K562 (cell line): ENCODE measurements at regions not wholly inside any gene's neighbourhood (a gene's known extent, or its start where the extent isn't known, plus 50 kb on each side); places are given as distances from the start of the nearest gene placed in this dataset.

Experiments
- ATAC-seq: fragments of 200-7000 bp; cut with Tn5 transposase; 3 replicates; pipeline ENCODE4 v1.9.1; 2020; ENCODE audit warnings: moderate library complexity
- BruUV-seq: library from RNA; stranded (reverse); fragments of 400-500 nt; replicated peaks from 2 replicates; lab custom pipeline; 2021; lab: Mats Ljungman, UMichigan
- CTCF ChIA-PET: fragments of 300-600 bp; formaldehyde crosslinking; extraction: SDS; loops from one replicate; lab custom pipeline; 2021; ENCODE audit warnings: low intra/inter-chr PET ratio; lab: Yijun Ruan, JAX
- POLR2A ChIA-PET: fragments of 300-600, 350-650 bp; sonication (Branson Sonifier 250); formaldehyde crosslinking; extraction: SDS; loops from one replicate; lab custom pipeline; 2021; ENCODE audit warnings: antibody characterized with exemption, inconsistent platforms; lab: Yijun Ruan, JAX
- DNase-seq, 4 experiments: peaks; one replicate each; pipeline versions ENCODE4 v3.0.0 to v3.0.0-alpha.2; 2011 to 2018; ENCODE audit warnings: low spot score in 3 of 4, mixed read lengths in 3 of 4; ENCODE audit errors: extremely low read depth in 1 of 4
- FAIRE-seq: peaks from 2 replicates; lab custom pipeline; 2011; peaks lifted over from hg19 to GRCh38; lab: Jason Lieb, UNC
- H2AFZ ChIP-seq: 2 replicates; pipeline ENCODE4 v1.6.0; 2011; ENCODE audit warnings: low read depth, low read length, control low read depth, inconsistent platforms
- H3K27ac ChIP-seq: fragments of 200-600 bp; 3 replicates; pipeline ENCODE4 v1.8.0; 2011; ENCODE audit warnings: low read depth, mild to moderate bottlenecking, control low read depth, inconsistent platforms, low read length, moderate library complexity, mixed read lengths; ENCODE audit errors: extremely low read depth
- H3K27me3 ChIP-seq, 2 experiments: fragments of 300-600 bp in 1 of 2; 2 replicates in 1 of 2; 3 replicates in 1 of 2; pipeline versions ENCODE4 v1.6.0 to v1.8.0; 2011; ENCODE audit warnings: inconsistent platforms in 2 of 2, low read length in 2 of 2, mild to moderate bottlenecking in 1 of 2, mixed read lengths in 1 of 2, moderate library complexity in 1 of 2; ENCODE audit not compliant: control insufficient read depth in 2 of 2, insufficient read depth in 2 of 2
- H3K36me3 ChIP-seq: fragments of 300-600 bp; 3 replicates; pipeline ENCODE4 v1.8.0; 2011; ENCODE audit warnings: mild to moderate bottlenecking, low read length, inconsistent platforms; ENCODE audit not compliant: control insufficient read depth, insufficient read depth
- H3K4me1 ChIP-seq, 2 experiments: fragments of 200-600 bp in 1 of 2; replicated peaks in 1 of 2; 2 replicates in 1 of 2; 3 replicates in 1 of 2; pipeline versions ENCODE4 v1.5.1 to v1.8.0; 2011; ENCODE audit warnings: inconsistent platforms in 2 of 2, low read length in 2 of 2, mild to moderate bottlenecking in 1 of 2, mixed read lengths in 1 of 2, moderate library complexity in 1 of 2; ENCODE audit not compliant: control insufficient read depth in 2 of 2, insufficient read depth in 2 of 2
- H3K4me2 ChIP-seq: 2 replicates; pipeline ENCODE4 v1.6.1; 2011; ENCODE audit warnings: low read length, control low read depth, inconsistent platforms, mixed read lengths; ENCODE audit not compliant: insufficient read depth
- H3K4me3 ChIP-seq: fragments of 200-600 bp; sonication (generic), shearing (Covaris generic); 2 replicates; pipeline ENCODE4 v1.5.1; 2016; ENCODE audit warnings: control low read depth, inconsistent platforms
- H3K79me2 ChIP-seq: fragments of 200-600 bp; 3 replicates; pipeline ENCODE4 v1.8.0; 2011; ENCODE audit warnings: low read length, inconsistent platforms; ENCODE audit not compliant: control insufficient read depth, insufficient read depth
- H3K9ac ChIP-seq, 2 experiments: 2 replicates each; pipeline versions ENCODE4 v1.6.0 to v1.6.1; 2011; ENCODE audit warnings: low read depth in 2 of 2, low read length in 2 of 2, control low read depth in 1 of 2, inconsistent platforms in 1 of 2, mild to moderate bottlenecking in 1 of 2, mixed read lengths in 1 of 2; ENCODE audit not compliant: insufficient read depth in 1 of 2
- H3K9me1 ChIP-seq: one replicate; pipeline ENCODE4 v1.6.0; 2011; ENCODE audit warnings: inconsistent platforms, mild to moderate bottlenecking, low read length, moderate library complexity; ENCODE audit not compliant: control insufficient read depth, insufficient read depth
- H3K9me3 ChIP-seq: replicated peaks from 2 replicates; pipeline ENCODE4 v1.5.1; 2011; ENCODE audit warnings: low read depth, low read length, inconsistent platforms; ENCODE audit not compliant: control insufficient read depth, insufficient read depth
- H4K20me1 ChIP-seq: replicated peaks from 2 replicates; pipeline ENCODE4 v1.6.1; 2011; ENCODE audit warnings: low read length, inconsistent platforms, mixed read lengths; ENCODE audit not compliant: control insufficient read depth, insufficient read depth
- FOXJ2 ChIP-seq: fragments of 200-800 bp; sonication (Bioruptor generic); IDR thresholded peaks from 2 replicates; pipeline ENCODE4 v1.6.1; 2016; ENCODE audit warnings: missing genetic modification characterization, missing compliant biosample characterization
- FOXM1 ChIP-seq, 2 experiments: fragments of 450-650 bp in 1 of 2; sonication (generic) in 1 of 2; formaldehyde crosslinking in 1 of 2; IDR thresholded peaks; 2 replicates each; pipeline versions ENCODE4 v1.6.1 to v1.9.0; 2017 to 2022; ENCODE audit warnings: low read depth in 2 of 2, mild to moderate bottlenecking in 2 of 2, missing genetic modification reagents in 1 of 2, moderate library complexity in 1 of 2
- LEF1 ChIP-seq: fragments of 450-650 bp; IDR thresholded peaks from 2 replicates; pipeline ENCODE4 v1.6.1; 2016; ENCODE audit warnings: mild to moderate bottlenecking
- PHF8 ChIP-seq: fragments of 200-600 bp; sonication (generic); IDR thresholded peaks from 2 replicates; pipeline ENCODE4 v1.6.1; 2012; ENCODE audit warnings: mixed run types, mild to moderate bottlenecking, inconsistent platforms, low read length, moderate library complexity, borderline replicate concordance
- PTRF ChIP-seq: fragments of 450-650 bp; IDR thresholded peaks from 2 replicates; pipeline ENCODE4 v1.6.1; 2016; ENCODE audit warnings: mild to moderate bottlenecking, missing genetic modification characterization, missing compliant biosample characterization
- SAFB2 ChIP-seq: fragments of 200-400 bp; formaldehyde crosslinking; IDR thresholded peaks from 2 replicates; pipeline ENCODE4 v1.6.1; 2018; ENCODE audit warnings: borderline replicate concordance, low read length, low read depth, moderate library complexity; ENCODE audit not compliant: severe bottlenecking
- SMARCA5 ChIP-seq: fragments of 450-650 bp; IDR thresholded peaks from 2 replicates; pipeline ENCODE4 v1.6.1; 2016
- STAT5B ChIP-seq: fragments of 250-450 bp; sonication (Bioruptor Pico); IDR thresholded peaks from 2 replicates; pipeline ENCODE4 v1.8.0; 2021; ENCODE audit warnings: mild to moderate bottlenecking, inconsistent platforms
- TEAD4 ChIP-seq, 2 experiments: sonication (generic) in 1 of 2; formaldehyde crosslinking in 1 of 2; IDR thresholded peaks; 2 replicates each; pipeline versions ENCODE4 v1.6.1 to v1.8.0; 2012 to 2022; ENCODE audit warnings: borderline replicate concordance in 1 of 2, inconsistent platforms in 1 of 2, low read length in 1 of 2, mild to moderate bottlenecking in 1 of 2, missing genetic modification reagents in 1 of 2
- TRIM24 ChIP-seq, 2 experiments: fragments of 450-650 bp; IDR thresholded peaks; 2 replicates each; pipeline ENCODE4 v1.6.1; 2016
- ZEB2 ChIP-seq: fragments of 450-650 bp; IDR thresholded peaks from 2 replicates; pipeline ENCODE4 v1.6.1; 2016
- ZKSCAN8 ChIP-seq: fragments of 200-800 bp; sonication (Bioruptor generic); IDR thresholded peaks from 2 replicates; pipeline ENCODE4 v1.6.1; 2016; ENCODE audit warnings: missing genetic modification characterization, missing compliant biosample characterization
- ZNF184 ChIP-seq: sonication (generic); formaldehyde crosslinking; IDR thresholded peaks from 2 replicates; pipeline ENCODE4 v1.5.0; 2020; ENCODE audit warnings: missing genetic modification reagents
- ZNF217 ChIP-seq: sonication (generic); formaldehyde crosslinking; IDR thresholded peaks from 2 replicates; pipeline ENCODE4 v1.8.0; 2022; ENCODE audit warnings: mild to moderate bottlenecking, missing genetic modification reagents
- ZNF24 ChIP-seq: fragments of 450-650 bp; IDR thresholded peaks from 2 replicates; pipeline ENCODE4 v1.6.1; 2016
- ZNF274 ChIP-seq: IDR thresholded peaks from 2 replicates; pipeline ENCODE4 v1.6.1; 2011; ENCODE audit warnings: low read depth, mild to moderate bottlenecking, low read length, moderate library complexity, borderline replicate concordance
- ZNF785 ChIP-seq: fragments of 250-450 bp; sonication (Bioruptor Pico); IDR thresholded peaks from 2 replicates; pipeline ENCODE4 v1.4.0; 2020; ENCODE audit warnings: mild to moderate bottlenecking
- WGBS: fragments of 100-300 bp; shearing (Covaris generic); methylation state at CpG from one replicate; pipeline ENCODE4 v1.1.6; 2016; ENCODE audit warnings: low coverage, mixed read lengths; ENCODE audit not compliant: insufficient coverage; ENCODE audit errors: missing lambda C conversion rate; 5-methylcytosine and 5-hydroxymethylcytosine counted together
- in situ Hi-C: fragments of 300-500 bp; cut with MboI; formaldehyde crosslinking; loops from 4 replicates; pipeline ENCODE4 v1.15.0; 2018; ENCODE audit warnings: inconsistent platforms, mixed read lengths
- intact Hi-C: fragments of 100-400 bp; cut with micrococcal nuclease; formaldehyde crosslinking; loops from 2 replicates; pipeline ENCODE4 v1.14.2; 2022
- TF ChIP-seq, protein P1 (sequence below): sonication (generic); formaldehyde crosslinking; IDR thresholded peaks from 2 replicates; pipeline ENCODE4 v1.8.0; 2022; ENCODE audit warnings: missing genetic modification reagents, mild to moderate bottlenecking, borderline replicate concordance
- TF ChIP-seq, protein P2 (sequence below): fragments of 450-650 bp; conservative IDR thresholded peaks from 2 replicates; pipeline ENCODE4 v1.6.1; 2016; ENCODE audit warnings: missing genetic modification characterization, low read depth, mild to moderate bottlenecking, missing compliant biosample characterization, moderate library complexity
- TF ChIP-seq, protein P3 (sequence below): fragments of 250-450 bp; sonication (Bioruptor Pico); IDR thresholded peaks from 2 replicates; pipeline ENCODE4 v1.5.0; 2021; ENCODE audit warnings: mild to moderate bottlenecking, borderline replicate concordance

DNA sequence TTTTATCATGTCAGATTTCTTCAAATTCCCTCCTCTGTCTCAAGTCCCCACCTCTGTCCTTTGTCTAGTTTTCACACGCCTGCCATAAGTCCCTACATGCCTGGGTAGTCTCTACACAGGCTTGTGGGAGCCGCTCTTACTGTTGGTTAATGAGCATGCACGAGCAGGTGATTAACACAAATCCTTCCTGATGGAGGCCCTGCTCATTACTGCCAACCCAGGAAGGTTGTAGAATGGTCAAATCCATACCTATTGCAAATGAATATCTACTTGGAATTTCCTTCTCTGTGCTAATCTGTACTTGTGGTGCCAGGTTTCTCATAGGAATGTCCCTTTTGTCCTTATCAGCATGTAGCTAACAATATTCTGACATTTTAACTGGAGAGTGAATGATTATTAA, 208.4 kb upstream of the HDX start (continued):
- TF ChIP-seq PTRF (tag), result no peak

DNA sequence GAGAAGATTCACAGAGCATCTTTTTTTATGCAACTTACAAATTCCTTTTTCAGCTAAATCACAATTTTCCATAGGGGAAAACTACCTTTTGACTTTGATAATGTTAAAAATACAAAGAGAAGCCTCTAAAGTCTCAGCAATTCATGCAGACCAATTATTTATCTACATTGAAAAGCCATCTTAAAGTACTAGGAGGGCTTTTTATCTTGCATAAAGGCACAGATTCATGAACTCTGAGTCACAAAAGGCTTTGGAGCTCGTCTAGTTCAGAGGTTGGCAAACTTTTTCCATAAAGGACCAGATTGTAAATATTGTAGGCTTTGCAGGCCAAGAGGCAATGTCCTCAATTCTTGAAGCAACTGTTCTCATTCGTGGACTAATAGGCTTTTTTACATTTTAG, 210.4 kb upstream of the HDX start:
- 0% methylated on average over 2 of the region's 2 CpGs for WGBS
- no TSS peak for BruUV-seq
- no peaks in the 10 kb centered on the region for H3K4me1 ChIP-seq
- no peaks in the 10 kb centered on the region for H3K9me3 ChIP-seq
- ChIA-PET POLR2A (no interaction called here), CTCF (no interaction called here)
- in situ Hi-C loops, result no loop called here
- no peaks in the 10 kb centered on the region for H3K27me3 ChIP-seq
- no peaks in the 10 kb centered on the region for H3K9me1 ChIP-seq
- no peak overlapping the region for H3K4me3 ChIP-seq
- H3K27ac ChIP-seq, result no peak overlapping the region
- DNase-seq (no peak), FAIRE-seq (no peak), ATAC-seq (no peak)
- intact Hi-C loops, result no loop called here
- no peaks in the 10 kb centered on the region for H3K36me3 ChIP-seq
- no peak overlapping the region for H3K4me2 ChIP-seq
- no peak overlapping the region for H3K9ac ChIP-seq
- no peak overlapping the region for H2AFZ ChIP-seq
- H4K20me1 ChIP-seq, result no peaks in the 10 kb centered on the region
- H3K79me2 ChIP-seq, result no peaks in the 10 kb centered on the region
- TF ChIP-seq ZKSCAN8 (CRISPR knock-in tag) (no peak), TRIM24 (IDR thresholded peaks at IDR 0.05) (no peak), ZNF24 (no peak), LEF1 (no peak), ZNF184 (no peak), FOXM1 (IDR thresholded peaks at IDR 0.05; ENCODE audit: low read depth) (no peak), FOXM1 (CRISPR knock-in tag; IDR thresholded peaks at IDR 0.05; ENCODE audit: low read depth) (no peak), ZEB2 (no peak), PHF8 (no peak), STAT5B (no peak), TEAD4 (IDR thresholded peaks at IDR 0.05; ENCODE audit: low read length) (no peak), TEAD4 (CRISPR knock-in tag; IDR thresholded peaks at IDR 0.05; ENCODE audit: borderline replicate concordance) (no peak), ZNF274 (no peak), ZNF217 (CRISPR knock-in tag) (no peak), SAFB2 (no peak), FOXJ2 (tag) (no peak), SMARCA5 (no peak), ZNF785 (CRISPR knock-in tag) (no peak)
- TF ChIP-seq, protein P1, sequence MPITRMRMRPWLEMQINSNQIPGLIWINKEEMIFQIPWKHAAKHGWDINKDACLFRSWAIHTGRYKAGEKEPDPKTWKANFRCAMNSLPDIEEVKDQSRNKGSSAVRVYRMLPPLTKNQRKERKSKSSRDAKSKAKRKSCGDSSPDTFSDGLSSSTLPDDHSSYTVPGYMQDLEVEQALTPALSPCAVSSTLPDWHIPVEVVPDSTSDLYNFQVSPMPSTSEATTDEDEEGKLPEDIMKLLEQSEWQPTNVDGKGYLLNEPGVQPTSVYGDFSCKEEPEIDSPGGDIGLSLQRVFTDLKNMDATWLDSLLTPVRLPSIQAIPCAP (CRISPR knock-in tag), result no peak
- TF ChIP-seq, protein P2, sequence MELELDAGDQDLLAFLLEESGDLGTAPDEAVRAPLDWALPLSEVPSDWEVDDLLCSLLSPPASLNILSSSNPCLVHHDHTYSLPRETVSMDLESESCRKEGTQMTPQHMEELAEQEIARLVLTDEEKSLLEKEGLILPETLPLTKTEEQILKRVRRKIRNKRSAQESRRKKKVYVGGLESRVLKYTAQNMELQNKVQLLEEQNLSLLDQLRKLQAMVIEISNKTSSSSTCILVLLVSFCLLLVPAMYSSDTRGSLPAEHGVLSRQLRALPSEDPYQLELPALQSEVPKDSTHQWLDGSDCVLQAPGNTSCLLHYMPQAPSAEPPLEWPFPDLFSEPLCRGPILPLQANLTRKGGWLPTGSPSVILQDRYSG (tag), result no peak
- TF ChIP-seq, protein P3, sequence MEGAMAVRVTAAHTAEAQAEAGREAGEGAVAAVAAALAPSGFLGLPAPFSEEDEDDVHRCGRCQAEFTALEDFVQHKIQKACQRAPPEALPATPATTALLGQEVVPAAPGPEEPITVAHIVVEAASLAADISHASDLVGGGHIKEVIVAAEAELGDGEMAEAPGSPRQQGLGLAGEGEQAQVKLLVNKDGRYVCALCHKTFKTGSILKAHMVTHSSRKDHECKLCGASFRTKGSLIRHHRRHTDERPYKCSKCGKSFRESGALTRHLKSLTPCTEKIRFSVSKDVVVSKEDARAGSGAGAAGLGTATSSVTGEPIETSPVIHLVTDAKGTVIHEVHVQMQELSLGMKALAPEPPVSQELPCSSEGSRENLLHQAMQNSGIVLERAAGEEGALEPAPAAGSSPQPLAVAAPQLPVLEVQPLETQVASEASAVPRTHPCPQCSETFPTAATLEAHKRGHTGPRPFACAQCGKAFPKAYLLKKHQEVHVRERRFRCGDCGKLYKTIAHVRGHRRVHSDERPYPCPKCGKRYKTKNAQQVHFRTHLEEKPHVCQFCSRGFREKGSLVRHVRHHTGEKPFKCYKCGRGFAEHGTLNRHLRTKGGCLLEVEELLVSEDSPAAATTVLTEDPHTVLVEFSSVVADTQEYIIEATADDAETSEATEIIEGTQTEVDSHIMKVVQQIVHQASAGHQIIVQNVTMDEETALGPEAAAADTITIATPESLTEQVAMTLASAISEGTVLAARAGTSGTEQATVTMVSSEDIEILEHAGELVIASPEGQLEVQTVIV (CRISPR knock-in tag), result no peak
